Stomach (tissue), 4 donors: ENCODE measurements at regions not wholly inside any gene's neighbourhood (a gene's known extent, or its start where the extent isn't known, plus 50 kb on each side); places are given as distances from the start of the nearest gene placed in this dataset.
A peak's percentile ranks its signal among the peaks of the same experiment; 100 is the strongest.

Source experiments
- EP300 ChIP-seq: sonication (generic); formaldehyde crosslinking; IDR thresholded peaks from one replicate; pipeline ENCODE4 v1.6.1; 2017; ENCODE audit warnings: antibody characterized with exemption
- POLR2AphosphoS5 ChIP-seq, 3 donors: sonication (generic); formaldehyde crosslinking; IDR thresholded peaks; one replicate each; pipeline ENCODE4 v1.6.1; 2016; ENCODE audit warnings: antibody characterized with exemption in 3 of 3
- TF ChIP-seq, protein P1 (sequence below), 7 experiments: fragments of 450-650 bp in 4 of 7; fragments of 200-600 bp in 3 of 7; sonication (generic) in 3 of 7; IDR thresholded peaks; one replicate each; pipeline ENCODE4 v1.5.1; 2016 to 2019; ENCODE audit warnings: antibody characterized with exemption in 7 of 7, control low read depth in 2 of 7, mild to moderate bottlenecking in 1 of 7

DNA sequence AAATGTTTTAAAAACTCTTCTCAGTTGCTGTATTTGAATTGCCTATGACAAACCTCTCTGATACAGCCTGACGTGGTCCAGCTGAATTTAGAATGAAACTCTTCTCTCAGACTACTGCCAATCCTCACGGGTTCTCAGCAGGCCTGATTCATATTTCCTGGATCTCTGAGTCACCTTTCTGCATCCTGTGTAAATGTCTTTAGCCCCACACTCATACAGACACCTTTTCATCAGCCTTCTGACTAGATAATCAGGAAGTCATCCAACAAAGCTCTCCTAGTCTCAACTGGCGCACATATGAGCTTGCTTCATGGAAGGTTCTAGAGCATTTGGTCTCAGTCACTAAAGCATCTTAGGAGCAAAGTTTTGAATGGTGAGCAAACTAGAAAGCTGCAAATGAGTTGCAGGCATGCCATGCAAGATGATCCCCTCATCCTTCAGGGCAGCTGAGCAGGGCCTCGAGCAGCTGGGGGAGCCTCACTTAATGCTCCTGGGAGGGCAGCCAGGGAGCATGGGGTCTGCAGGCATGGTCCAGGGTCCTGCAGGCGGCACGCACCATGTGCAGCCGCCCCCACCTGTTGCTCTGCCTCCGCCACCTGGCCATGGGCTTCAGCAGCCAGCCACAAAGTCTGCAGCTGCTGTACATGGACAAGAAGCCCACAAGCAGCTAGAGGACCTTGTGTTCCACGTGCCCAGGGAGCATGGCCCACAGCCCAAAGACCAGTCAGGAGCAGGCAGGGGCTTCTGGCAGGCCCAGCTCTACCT lies 182.8 kb downstream of the ARHGAP12 start:
- TF ChIP-seq, protein P1, sequence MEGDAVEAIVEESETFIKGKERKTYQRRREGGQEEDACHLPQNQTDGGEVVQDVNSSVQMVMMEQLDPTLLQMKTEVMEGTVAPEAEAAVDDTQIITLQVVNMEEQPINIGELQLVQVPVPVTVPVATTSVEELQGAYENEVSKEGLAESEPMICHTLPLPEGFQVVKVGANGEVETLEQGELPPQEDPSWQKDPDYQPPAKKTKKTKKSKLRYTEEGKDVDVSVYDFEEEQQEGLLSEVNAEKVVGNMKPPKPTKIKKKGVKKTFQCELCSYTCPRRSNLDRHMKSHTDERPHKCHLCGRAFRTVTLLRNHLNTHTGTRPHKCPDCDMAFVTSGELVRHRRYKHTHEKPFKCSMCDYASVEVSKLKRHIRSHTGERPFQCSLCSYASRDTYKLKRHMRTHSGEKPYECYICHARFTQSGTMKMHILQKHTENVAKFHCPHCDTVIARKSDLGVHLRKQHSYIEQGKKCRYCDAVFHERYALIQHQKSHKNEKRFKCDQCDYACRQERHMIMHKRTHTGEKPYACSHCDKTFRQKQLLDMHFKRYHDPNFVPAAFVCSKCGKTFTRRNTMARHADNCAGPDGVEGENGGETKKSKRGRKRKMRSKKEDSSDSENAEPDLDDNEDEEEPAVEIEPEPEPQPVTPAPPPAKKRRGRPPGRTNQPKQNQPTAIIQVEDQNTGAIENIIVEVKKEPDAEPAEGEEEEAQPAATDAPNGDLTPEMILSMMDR (IDR thresholded peaks at IDR 0.05), result no peak
- TF ChIP-seq POLR2AphosphoS5 (IDR thresholded peaks at IDR 0.05) (peak in 1 of 3 donors; percentile 22), EP300 (no peak)
